ENCODE measurements at regions not wholly inside any gene's neighbourhood (a gene's known extent, or its start where the extent isn't known, plus 50 kb on each side); places are given as distances from the start of the nearest gene placed in this dataset.
"Not testable (repeated sequence)": the region's sequence is repeated elsewhere in the genome, so short reads cannot be mapped to it uniquely, and the experiment has no call there.

GRCh38 chr5:26386532-26386931 is 651.9 kb downstream of the CDH9 start:
- no peak overlapping the region for H3K4me3 ChIP-seq (ENCODE audit: low read depth, low read length)
- no peak for TF ChIP-seq POLR2A (IDR thresholded peaks at IDR 0.05; ENCODE audit: extremely low read depth, insufficient read length)
- TF ChIP-seq, protein P1, sequence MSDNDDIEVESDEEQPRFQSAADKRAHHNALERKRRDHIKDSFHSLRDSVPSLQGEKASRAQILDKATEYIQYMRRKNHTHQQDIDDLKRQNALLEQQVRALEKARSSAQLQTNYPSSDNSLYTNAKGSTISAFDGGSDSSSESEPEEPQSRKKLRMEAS (IDR thresholded peaks at IDR 0.05; ENCODE audit: low read depth, low read length), result no peak
- TF ChIP-seq CTCF (IDR thresholded peaks at IDR 0.05; ENCODE audit: low read depth, low read length), result no peak
- no peak for TF ChIP-seq MYC (IDR thresholded peaks at IDR 0.05; ENCODE audit: low read depth, low read length)

GRCh38 chr5:26364624-26365023 is 673.8 kb downstream of the CDH9 start:
- H3K4me3 ChIP-seq (ENCODE audit: low read depth, low read length); DNase-seq (ENCODE audit: low read depth): not testable (repeated sequence)

More at GRCh38 chr5:26386532-26386931, 651.9 kb downstream of the CDH9 start:
- DNase-seq (ENCODE audit: low read depth), result no peak

DNA sequence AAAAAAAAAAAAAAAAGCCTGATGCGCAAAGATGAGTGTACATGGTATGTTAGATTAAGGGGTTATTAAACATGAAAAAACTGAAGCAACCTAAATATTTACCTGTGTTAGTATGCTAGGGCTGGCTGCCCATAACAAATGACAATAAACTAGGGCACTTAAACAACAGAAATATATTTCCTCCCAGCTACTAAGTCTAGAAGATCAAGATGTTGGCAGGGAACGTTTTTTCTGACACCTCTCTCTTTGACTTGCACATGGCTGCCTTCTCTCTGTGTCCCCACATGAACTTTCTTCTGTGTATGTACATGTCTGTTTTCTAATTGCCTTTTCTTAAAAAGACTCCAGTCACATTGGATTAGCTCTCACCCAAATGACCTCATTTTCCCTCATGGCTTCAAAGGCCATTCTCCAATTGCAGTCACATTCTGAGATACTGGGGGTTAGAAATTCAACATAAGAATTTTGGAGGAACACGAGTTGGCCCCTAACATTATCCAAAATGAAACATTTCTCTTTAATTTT is 694.5 kb downstream of the CDH9 start:
- H3K4me3 ChIP-seq (ENCODE audit: low read depth, low read length), result no peak overlapping the region
- no peak for DNase-seq (ENCODE audit: low read depth)
- no peak for TF ChIP-seq CTCF (IDR thresholded peaks at IDR 0.05; ENCODE audit: low read depth, low read length)
- TF ChIP-seq MYC (IDR thresholded peaks at IDR 0.05; ENCODE audit: low read depth, low read length), result no peak
- TF ChIP-seq POLR2A (IDR thresholded peaks at IDR 0.05; ENCODE audit: extremely low read depth, insufficient read length), result no peak
- TF ChIP-seq, protein P1 (IDR thresholded peaks at IDR 0.05; ENCODE audit: low read depth, low read length), result no peak

DNA sequence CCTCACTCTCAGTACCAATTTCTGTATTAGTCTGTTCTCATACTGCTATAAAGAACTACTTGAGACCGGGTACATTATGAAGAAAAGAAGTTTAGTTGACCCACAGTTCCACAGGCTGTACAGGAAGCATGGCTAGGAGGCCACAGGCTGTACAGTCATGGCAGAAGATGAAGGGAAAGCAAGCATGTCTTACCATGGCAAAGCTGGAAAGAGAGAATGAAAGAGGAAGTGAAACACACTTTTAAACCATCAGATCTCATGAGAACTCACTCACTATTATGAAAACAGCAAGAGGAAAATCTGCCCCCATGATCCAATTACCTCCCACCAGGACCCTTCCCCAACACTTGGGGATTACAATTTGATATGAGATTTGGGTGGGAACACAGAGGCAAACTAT is 698.8 kb downstream of the CDH9 start:
- H3K4me3 ChIP-seq (ENCODE audit: low read depth, low read length), result no peak overlapping the region
- TF ChIP-seq, protein P1 (IDR thresholded peaks at IDR 0.05; ENCODE audit: low read depth, low read length), result no peak
- no peak for TF ChIP-seq CTCF (IDR thresholded peaks at IDR 0.05; ENCODE audit: low read depth, low read length)
- no peak for TF ChIP-seq POLR2A (IDR thresholded peaks at IDR 0.05; ENCODE audit: extremely low read depth, insufficient read length)
- no peak for TF ChIP-seq MYC (IDR thresholded peaks at IDR 0.05; ENCODE audit: low read depth, low read length)
- peak; percentile 9 for DNase-seq (ENCODE audit: low read depth)

GRCh38 chr5:26329562-26330189 is 708.7 kb downstream of the CDH9 start:
- TF ChIP-seq POLR2A (IDR thresholded peaks at IDR 0.05; ENCODE audit: extremely low read depth, insufficient read length) (no peak), CTCF (IDR thresholded peaks at IDR 0.05; ENCODE audit: low read depth, low read length) (peak; percentile 58), MYC (IDR thresholded peaks at IDR 0.05; ENCODE audit: low read depth, low read length) (no peak)
- TF ChIP-seq, protein P1 (IDR thresholded peaks at IDR 0.05; ENCODE audit: low read depth, low read length), result no peak
- no peak overlapping the region for H3K4me3 ChIP-seq (ENCODE audit: low read depth, low read length)
- DNase-seq (ENCODE audit: low read depth), result peak; percentile 35

DNA sequence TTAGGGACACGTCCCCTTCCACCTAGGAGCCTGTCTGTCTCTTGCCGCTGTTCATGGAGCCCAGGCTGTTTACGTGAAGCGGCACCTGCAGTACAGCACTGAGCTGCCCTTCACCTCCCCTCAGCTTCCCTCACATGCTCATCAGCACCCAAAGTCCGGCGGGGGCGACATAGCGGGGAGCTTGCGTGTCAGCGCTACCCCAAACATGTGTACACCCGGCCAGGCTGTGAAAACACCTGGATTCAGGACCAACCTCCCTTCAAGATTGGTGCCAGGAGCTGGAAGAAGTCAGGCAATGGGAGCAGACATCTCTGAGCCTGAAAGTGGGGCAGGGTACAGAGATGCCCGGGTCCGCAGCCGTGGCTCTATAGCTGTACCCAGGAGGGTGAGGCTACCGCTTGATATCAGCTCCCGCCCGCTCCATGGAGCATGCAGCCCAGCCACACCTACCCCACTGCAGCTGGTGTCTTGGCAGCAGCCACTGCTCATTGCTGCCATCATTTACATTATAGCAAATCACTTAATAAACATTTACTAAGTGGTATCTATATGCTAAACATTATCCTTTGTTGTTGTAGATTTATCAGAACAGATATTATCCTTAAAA is 712.1 kb downstream of the CDH9 start:
- H3K4me3 ChIP-seq (ENCODE audit: low read depth, low read length), result no peak overlapping the region
- TF ChIP-seq MYC (IDR thresholded peaks at IDR 0.05; ENCODE audit: low read depth, low read length) (no peak), POLR2A (IDR thresholded peaks at IDR 0.05; ENCODE audit: extremely low read depth, insufficient read length) (no peak), CTCF (IDR thresholded peaks at IDR 0.05; ENCODE audit: low read depth, low read length) (no peak)
- no peak for DNase-seq (ENCODE audit: low read depth)

DNA sequence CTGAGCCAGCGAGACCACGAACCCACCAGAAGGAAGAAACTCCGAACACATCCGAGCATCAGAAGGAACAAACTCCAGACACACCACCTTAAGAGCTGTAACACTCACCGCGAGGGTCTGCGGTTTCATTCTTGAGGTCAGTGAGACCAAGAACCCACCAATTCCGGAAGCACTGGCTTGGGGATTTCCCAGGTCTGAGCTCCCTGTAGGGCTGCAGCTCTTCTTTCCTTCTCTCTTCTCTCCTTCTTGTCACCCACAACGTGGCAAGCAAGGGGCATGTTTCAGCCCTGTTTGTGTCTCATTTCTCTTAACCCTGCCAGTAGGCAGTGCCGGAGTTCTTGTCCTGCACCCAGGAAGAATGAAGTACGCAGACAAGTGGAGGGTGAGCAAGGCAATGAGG is 713.0 kb downstream of the CDH9 start:
- not testable (repeated sequence) for DNase-seq (ENCODE audit: low read depth)

DNA sequence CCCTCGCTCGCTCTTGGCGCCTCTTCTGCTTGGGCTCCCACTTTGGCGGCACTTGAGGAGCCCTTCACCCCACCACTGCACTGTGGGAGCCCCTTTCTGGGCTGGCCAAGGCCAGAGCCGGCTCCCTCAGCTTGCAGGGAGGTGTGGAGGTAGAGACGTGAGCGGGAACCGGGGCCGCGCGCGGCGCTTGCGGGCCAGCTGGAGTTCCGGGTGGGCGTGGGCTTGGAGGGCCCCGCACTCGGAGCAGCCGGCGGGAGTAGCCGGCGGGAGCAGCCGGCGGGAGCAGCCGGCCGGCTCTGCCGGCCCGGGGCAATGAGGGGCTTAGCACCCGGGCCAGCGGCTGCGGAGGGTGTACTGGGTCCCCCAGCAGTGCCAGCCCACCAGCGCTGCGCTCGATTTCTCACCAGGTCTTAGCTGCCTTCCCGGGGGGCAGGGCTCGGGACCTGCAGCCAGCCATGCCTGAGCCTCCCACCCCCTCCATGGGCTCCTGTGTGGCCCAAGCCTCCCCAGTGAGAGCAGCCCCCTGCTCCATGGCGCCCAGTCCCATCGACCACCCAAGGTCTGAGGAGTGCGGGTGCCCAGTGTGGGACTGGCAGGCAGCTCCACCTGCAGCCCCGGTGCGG is 714.0 kb downstream of the CDH9 start:
- H3K4me3 ChIP-seq (ENCODE audit: low read depth, low read length), result not testable (repeated sequence)

More for the DNA sequence above, 713.0 kb downstream of the CDH9 start:
- H3K4me3 ChIP-seq (ENCODE audit: low read depth, low read length), result not testable (repeated sequence)

More for the DNA sequence above, 714.0 kb downstream of the CDH9 start:
- DNase-seq (ENCODE audit: low read depth), result not testable (repeated sequence)

All from NB4 (cell line).